PC-9 (cell line): ENCODE measurements at regions not wholly inside any gene's neighbourhood (a gene's known extent, or its start where the extent isn't known, plus 50 kb on each side); places are given as distances from the start of the nearest gene placed in this dataset.

ENCODE experiments used
- BruUV-seq: library from RNA; stranded (reverse); fragments of 400-500 nt; replicated peaks from 2 replicates; lab custom pipeline; 2021; lab: Mats Ljungman, UMichigan
- CTCF ChIA-PET: fragments of 300-600 bp; sonication (Branson Sonifier 250); formaldehyde crosslinking; loops from one replicate; lab custom pipeline; 2022; ENCODE audit warnings: antibody characterized with exemption; lab: Charles Lee
- POLR2A ChIA-PET: fragments of 300-600 bp; sonication (Branson Sonifier 250); formaldehyde crosslinking; loops from one replicate; lab custom pipeline; 2022; ENCODE audit warnings: antibody characterized with exemption; ENCODE audit not compliant: unreplicated experiment; lab: Charles Lee
- DNase-seq, 2 experiments: peaks; one replicate each; pipeline versions ENCODE4 v3.0.0 to v3.0.0-alpha.2; 2015 to 2022; ENCODE audit warnings: mixed read lengths in 1 of 2
- H2AFZ ChIP-seq: fragments of 200-600 bp; sonication (generic); 2 replicates; pipeline ENCODE4 v1.8.1; 2017; ENCODE audit warnings: antibody characterized with exemption
- H3F3A ChIP-seq: fragments of 200-600 bp; sonication (generic); 2 replicates; pipeline ENCODE4 v1.8.1; 2017; ENCODE audit warnings: antibody characterized with exemption, mild to moderate bottlenecking, low read depth; ENCODE audit not compliant: insufficient read depth
- H3K27ac ChIP-seq: fragments of 200-600 bp; sonication (generic); 2 replicates; pipeline ENCODE4 v1.6.1; 2016; ENCODE audit warnings: mixed run types
- H3K27me3 ChIP-seq: fragments of 200-600 bp; sonication (generic); 2 replicates; pipeline ENCODE4 v1.6.1; 2016; ENCODE audit warnings: low read depth, mixed run types; ENCODE audit not compliant: insufficient read depth
- H3K36me3 ChIP-seq: fragments of 200-600 bp; sonication (generic); 2 replicates; pipeline ENCODE4 v1.6.1; 2016; ENCODE audit warnings: low read depth, mixed run types
- H3K4me1 ChIP-seq: fragments of 200-600 bp; sonication (generic); replicated peaks from 2 replicates; pipeline ENCODE4 v1.6.1; 2016; ENCODE audit warnings: mixed run types; ENCODE audit not compliant: insufficient read depth
- H3K4me2 ChIP-seq: fragments of 200-600 bp; sonication (generic); 2 replicates; pipeline ENCODE4 v1.6.1; 2017; ENCODE audit warnings: mixed run types
- H3K4me3 ChIP-seq: fragments of 200-600 bp; sonication (generic); 2 replicates; pipeline ENCODE4 v1.6.1; 2016; ENCODE audit warnings: mixed run types
- H3K79me2 ChIP-seq: fragments of 200-600 bp; sonication (generic); 2 replicates; pipeline ENCODE4 v1.6.1; 2017; ENCODE audit warnings: low read depth, mixed run types
- H3K9me2 ChIP-seq: fragments of 200-600 bp; sonication (generic); 2 replicates; pipeline ENCODE4 v1.8.1; 2017; ENCODE audit warnings: mild to moderate bottlenecking; ENCODE audit not compliant: insufficient read depth
- H3K9me3 ChIP-seq: fragments of 200-600 bp; sonication (generic); 2 replicates; pipeline ENCODE4 v1.8.1; 2016; ENCODE audit warnings: low read depth; ENCODE audit not compliant: insufficient read depth
- H4K20me1 ChIP-seq: fragments of 200-600 bp; sonication (generic); 2 replicates; pipeline ENCODE4 v1.8.1; 2017; ENCODE audit not compliant: insufficient read depth
- EZH2 ChIP-seq: fragments of 200-600 bp; sonication (generic); IDR thresholded peaks from 2 replicates; pipeline ENCODE4 v1.8.0; 2017; ENCODE audit warnings: antibody characterized with exemption, low read depth
- intact Hi-C: fragments of 100-400 bp; cut with micrococcal nuclease; formaldehyde crosslinking; loops from one replicate; pipeline ENCODE4 v1.10.0; 2022; ENCODE audit not compliant: unreplicated experiment
- TF ChIP-seq, protein P1 (sequence below): fragments of 200-600 bp; sonication (generic); conservative IDR thresholded peaks from 2 replicates; pipeline ENCODE4 v1.6.1; 2017; ENCODE audit warnings: mixed run types, antibody characterized with exemption, mild to moderate bottlenecking, moderate library complexity

DNA sequence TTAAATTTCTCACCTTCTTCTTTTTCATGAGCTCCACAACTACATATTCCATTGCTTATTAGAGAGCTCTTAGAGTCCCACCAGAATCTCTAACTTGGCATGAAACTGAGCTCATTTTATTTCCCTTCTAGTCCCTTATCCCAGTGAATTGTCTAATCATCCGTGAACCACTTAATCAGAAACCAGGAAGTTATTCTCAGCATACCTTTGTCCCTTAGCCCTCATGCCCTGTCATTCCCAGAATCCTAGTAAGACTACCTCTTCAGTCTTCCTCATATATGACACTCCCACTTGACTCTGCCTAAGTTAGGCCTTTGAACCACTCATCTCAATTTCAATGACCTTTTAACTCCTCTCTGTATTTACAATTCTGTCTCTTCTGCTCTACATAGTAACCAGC is 93.0 kb upstream of the PAPPA start:
- ChIA-PET POLR2A (interaction anchor here (0.6 kb wide), 1 partner anchor 513 kb away, joined by 5 read pairs; no protein-coding TSS in a partner anchor), CTCF (interaction anchor here (0.7 kb wide), 1 partner anchor 68 kb away, joined by 3 read pairs; no protein-coding TSS in a partner anchor)
- no peaks in the 10 kb centered on the region for H3K79me2 ChIP-seq
- no peak overlapping the region for H3K4me2 ChIP-seq
- H3K36me3 ChIP-seq = no peaks in the 10 kb centered on the region
- no TSS peak for BruUV-seq
- no peak overlapping the region for H3K4me3 ChIP-seq
- H3K27me3 ChIP-seq = no peaks in the 10 kb centered on the region
- H3K27ac ChIP-seq = no peak overlapping the region
- no peaks in the 10 kb centered on the region for H3K9me3 ChIP-seq
- H3K9me2 ChIP-seq = 0 out of 2 replicates have a peak, but pooled peaks cover 3% of the 10 kb centered on the region
- no peaks in the 10 kb centered on the region for H3K4me1 ChIP-seq
- H2AFZ ChIP-seq = no peak overlapping the region
- H4K20me1 ChIP-seq = no peaks in the 10 kb centered on the region
- intact Hi-C loops = no loop called here
- no peaks in the 10 kb centered on the region for H3F3A ChIP-seq
- no peak for TF ChIP-seq EZH2
- TF ChIP-seq, protein P1, sequence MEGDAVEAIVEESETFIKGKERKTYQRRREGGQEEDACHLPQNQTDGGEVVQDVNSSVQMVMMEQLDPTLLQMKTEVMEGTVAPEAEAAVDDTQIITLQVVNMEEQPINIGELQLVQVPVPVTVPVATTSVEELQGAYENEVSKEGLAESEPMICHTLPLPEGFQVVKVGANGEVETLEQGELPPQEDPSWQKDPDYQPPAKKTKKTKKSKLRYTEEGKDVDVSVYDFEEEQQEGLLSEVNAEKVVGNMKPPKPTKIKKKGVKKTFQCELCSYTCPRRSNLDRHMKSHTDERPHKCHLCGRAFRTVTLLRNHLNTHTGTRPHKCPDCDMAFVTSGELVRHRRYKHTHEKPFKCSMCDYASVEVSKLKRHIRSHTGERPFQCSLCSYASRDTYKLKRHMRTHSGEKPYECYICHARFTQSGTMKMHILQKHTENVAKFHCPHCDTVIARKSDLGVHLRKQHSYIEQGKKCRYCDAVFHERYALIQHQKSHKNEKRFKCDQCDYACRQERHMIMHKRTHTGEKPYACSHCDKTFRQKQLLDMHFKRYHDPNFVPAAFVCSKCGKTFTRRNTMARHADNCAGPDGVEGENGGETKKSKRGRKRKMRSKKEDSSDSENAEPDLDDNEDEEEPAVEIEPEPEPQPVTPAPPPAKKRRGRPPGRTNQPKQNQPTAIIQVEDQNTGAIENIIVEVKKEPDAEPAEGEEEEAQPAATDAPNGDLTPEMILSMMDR = no peak
- no peak for DNase-seq

DNA sequence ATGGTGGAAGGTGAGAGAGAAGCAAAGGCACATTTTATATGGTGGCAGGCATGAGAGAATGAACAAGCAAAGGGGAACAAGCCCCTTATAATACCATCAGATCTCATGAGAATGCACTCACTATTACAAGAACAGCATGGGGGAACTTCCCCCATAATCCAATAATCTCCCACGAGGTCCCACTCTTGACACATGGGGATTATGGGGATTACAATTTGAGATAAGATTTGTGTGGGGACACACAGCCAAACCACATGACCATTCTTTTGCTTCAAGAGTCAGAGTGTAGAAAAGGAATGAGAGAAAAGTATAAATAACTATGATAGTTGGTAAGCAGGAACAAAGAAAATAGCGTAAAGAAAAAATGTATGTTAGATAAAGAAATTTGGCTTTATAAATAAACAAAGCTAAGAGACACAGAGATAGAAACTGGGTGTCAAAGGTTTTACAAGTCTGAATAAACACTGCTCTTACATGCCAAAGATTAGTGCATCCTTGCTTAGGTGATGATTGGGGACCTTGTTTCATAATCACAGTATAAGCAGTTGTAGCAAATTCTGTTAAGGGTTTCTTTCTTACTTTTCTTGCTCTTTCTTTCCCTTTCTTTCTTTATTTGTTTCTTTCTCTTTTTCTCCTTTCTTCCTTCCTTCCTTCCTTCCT is 91.9 kb upstream of the PAPPA start:
- DNase-seq = no peak
- Histone ChIP-seq H3K9me3 (no peaks in the 10 kb centered on the region), H3K4me1 (no peaks in the 10 kb centered on the region), H3K4me2 (no peak overlapping the region), H3K27ac (no peak overlapping the region), H3K79me2 (no peaks in the 10 kb centered on the region), H4K20me1 (no peaks in the 10 kb centered on the region), H3K27me3 (no peaks in the 10 kb centered on the region), H3K9me2 (0 out of 2 replicates have a peak, but pooled peaks cover 3% of the 10 kb centered on the region), H3K36me3 (no peaks in the 10 kb centered on the region), H3K4me3 (no peak overlapping the region), H3F3A (no peaks in the 10 kb centered on the region), H2AFZ (no peak overlapping the region)
- no peak for TF ChIP-seq EZH2
- TF ChIP-seq, protein P1 = no peak
- CTCF ChIA-PET = no interaction called here
- intact Hi-C loops = no loop called here
- POLR2A ChIA-PET = no interaction called here
- no TSS peak for BruUV-seq

- no peaks in the 10 kb centered on the region for H4K20me1 ChIP-seq
- H3K9me2 ChIP-seq = 0 out of 2 replicates have a peak, but pooled peaks cover 3% of the 10 kb centered on the region
- ChIA-PET CTCF (no interaction called here), POLR2A (no interaction called here)
- no peaks in the 10 kb centered on the region for H3K79me2 ChIP-seq
- no peak overlapping the region for H3K4me3 ChIP-seq
- H3K36me3 ChIP-seq = no peaks in the 10 kb centered on the region
- H3K4me2 ChIP-seq = no peak overlapping the region
- intact Hi-C loops = no loop called here
- H3K4me1 ChIP-seq = no peaks in the 10 kb centered on the region
- H3F3A ChIP-seq = no peaks in the 10 kb centered on the region
- no peak overlapping the region for H2AFZ ChIP-seq
- TF ChIP-seq, protein P1 = no peak
- no peak for TF ChIP-seq EZH2
- no peak for DNase-seq
- H3K9me3 ChIP-seq = no peaks in the 10 kb centered on the region
- H3K27ac ChIP-seq = no peak overlapping the region
- no peaks in the 10 kb centered on the region for H3K27me3 ChIP-seq
- BruUV-seq = no TSS peak
Measured at GRCh38 chr9:116062206-116062550, 91.4 kb upstream of the PAPPA start.
